Suprapubic skin (tissue), 4 donors: ENCODE measurements at regions not wholly inside any gene's neighbourhood (a gene's known extent, or its start where the extent isn't known, plus 50 kb on each side); places are given as distances from the start of the nearest gene placed in this dataset.

Experiments used
- DNase-seq, 2 donors: peaks; one replicate each; pipeline ENCODE4 v3.0.0-alpha.2; 2019; ENCODE audit warnings: low spot score in 2 of 2
- H3K27ac ChIP-seq: fragments of 200-600 bp; sonication (generic); one replicate; pipeline ENCODE4 v1.5.1; 2019
- H3K27me3 ChIP-seq: fragments of 200-600 bp; sonication (generic); one replicate; pipeline ENCODE4 v1.5.1; 2019
- H3K36me3 ChIP-seq: fragments of 200-600 bp; sonication (generic); one replicate; pipeline ENCODE4 v1.5.1; 2019
- H3K4me1 ChIP-seq: fragments of 200-600 bp; sonication (generic); one replicate; pipeline ENCODE4 v1.5.1; 2019
- H3K4me3 ChIP-seq: fragments of 200-600 bp; sonication (generic); one replicate; pipeline ENCODE4 v1.5.1; 2019; ENCODE audit warnings: mild to moderate bottlenecking
- H3K9me3 ChIP-seq: fragments of 200-600 bp; sonication (generic); one replicate; pipeline ENCODE4 v1.5.1; 2019
- CTCF ChIP-seq, 2 donors: fragments of 200-600 bp in 1 of 2; fragments of 450-650 bp in 1 of 2; sonication (generic) in 1 of 2; IDR thresholded peaks; one replicate each; pipeline ENCODE4 v1.5.1; 2016 to 2019; ENCODE audit warnings: antibody characterized with exemption in 2 of 2, mild to moderate bottlenecking in 1 of 2, moderate library complexity in 1 of 2
- EP300 ChIP-seq: sonication (generic); formaldehyde crosslinking; IDR thresholded peaks from one replicate; pipeline ENCODE4 v1.6.1; 2017; ENCODE audit warnings: antibody characterized with exemption
- POLR2A ChIP-seq, 2 donors: fragments of 450-650 bp; IDR thresholded peaks; one replicate each; pipeline ENCODE4 v1.6.1; 2017; ENCODE audit warnings: antibody characterized with exemption in 2 of 2, mild to moderate bottlenecking in 2 of 2, moderate library complexity in 2 of 2
- POLR2AphosphoS5 ChIP-seq, 3 donors: sonication (generic); formaldehyde crosslinking; IDR thresholded peaks; one replicate each; pipeline ENCODE4 v1.6.1; 2017; ENCODE audit warnings: antibody characterized with exemption in 3 of 3
- WGBS: methylation state at CpG from one replicate; pipeline ENCODE4 v1.1.5; 2018; 5-methylcytosine and 5-hydroxymethylcytosine counted together

GRCh38 chr11:28476049-28476448 lies 367.9 kb downstream of the METTL15 start:
- no peaks in the 10 kb centered on the region for H3K36me3 ChIP-seq
- H3K27me3 ChIP-seq, result no peaks in the 10 kb centered on the region
- no peaks in the 10 kb centered on the region for H3K9me3 ChIP-seq
- no peak for DNase-seq
- TF ChIP-seq POLR2A (IDR thresholded peaks at IDR 0.05) (no peak), CTCF (IDR thresholded peaks at IDR 0.05) (no peak), POLR2AphosphoS5 (IDR thresholded peaks at IDR 0.05) (no peak), EP300 (no peak)
- no peak overlapping the region for H3K27ac ChIP-seq
- H3K4me3 ChIP-seq, result no peak overlapping the region
- no peaks in the 10 kb centered on the region for H3K4me1 ChIP-seq
- WGBS, result 22% methylated on average over 3 of the region's 3 CpGs

- no peaks in the 10 kb centered on the region for H3K27me3 ChIP-seq
Observed at GRCh38 chr11:28472904-28473303, 364.7 kb downstream of the METTL15 start.

GRCh38 chr11:28471537-28471936 lies 363.3 kb downstream of the METTL15 start:
- no peak for DNase-seq
- no peaks in the 10 kb centered on the region for H3K9me3 ChIP-seq
- no peaks in the 10 kb centered on the region for H3K4me1 ChIP-seq
- no peak overlapping the region for H3K4me3 ChIP-seq
- H3K27me3 ChIP-seq, result no peaks in the 10 kb centered on the region
- TF ChIP-seq CTCF (IDR thresholded peaks at IDR 0.05) (no peak), POLR2AphosphoS5 (IDR thresholded peaks at IDR 0.05) (no peak), POLR2A (IDR thresholded peaks at IDR 0.05) (no peak), EP300 (no peak)
- no peak overlapping the region for H3K27ac ChIP-seq
- no peaks in the 10 kb centered on the region for H3K36me3 ChIP-seq

More at GRCh38 chr11:28472904-28473303, 364.7 kb downstream of the METTL15 start:
- no peak for TF ChIP-seq POLR2AphosphoS5 (IDR thresholded peaks at IDR 0.05)
- no peak for TF ChIP-seq EP300
- TF ChIP-seq CTCF (IDR thresholded peaks at IDR 0.05), result no peak
- no peak for TF ChIP-seq POLR2A (IDR thresholded peaks at IDR 0.05)
- no peaks in the 10 kb centered on the region for H3K36me3 ChIP-seq
- no peak overlapping the region for H3K27ac ChIP-seq
- H3K4me3 ChIP-seq, result no peak overlapping the region
- H3K9me3 ChIP-seq, result no peaks in the 10 kb centered on the region
- no peak for DNase-seq
- no peaks in the 10 kb centered on the region for H3K4me1 ChIP-seq

- no peak for TF ChIP-seq POLR2A (IDR thresholded peaks at IDR 0.05)
- TF ChIP-seq EP300, result no peak
- no peak for TF ChIP-seq POLR2AphosphoS5 (IDR thresholded peaks at IDR 0.05)
- TF ChIP-seq CTCF (IDR thresholded peaks at IDR 0.05), result no peak
- WGBS, result 96% methylated on average over 2 of the region's 2 CpGs
- no peaks in the 10 kb centered on the region for H3K4me1 ChIP-seq
- no peaks in the 10 kb centered on the region for H3K27me3 ChIP-seq
- no peaks in the 10 kb centered on the region for H3K9me3 ChIP-seq
- no peaks in the 10 kb centered on the region for H3K36me3 ChIP-seq
- H3K27ac ChIP-seq, result no peak overlapping the region
- no peak for DNase-seq
- no peak overlapping the region for H3K4me3 ChIP-seq
Observed at GRCh38 chr11:28470180-28470579, 362.0 kb downstream of the METTL15 start.

- Histone ChIP-seq H3K27ac (no peak overlapping the region), H3K4me3 (no peak overlapping the region), H3K27me3 (no peaks in the 10 kb centered on the region), H3K9me3 (no peaks in the 10 kb centered on the region), H3K4me1 (no peaks in the 10 kb centered on the region), H3K36me3 (no peaks in the 10 kb centered on the region)
- DNase-seq, result no peak
- no peak for TF ChIP-seq CTCF (IDR thresholded peaks at IDR 0.05)
- TF ChIP-seq POLR2A (IDR thresholded peaks at IDR 0.05), result no peak
- no peak for TF ChIP-seq EP300
- no peak for TF ChIP-seq POLR2AphosphoS5 (IDR thresholded peaks at IDR 0.05)
- WGBS, result 78% methylated on average over 7 of the region's 7 CpGs
Observed at GRCh38 chr11:28466506-28466905, 358.3 kb downstream of the METTL15 start.
